ENCODE measurements at regions not wholly inside any gene's neighbourhood (a gene's known extent, or its start where the extent isn't known, plus 50 kb on each side); places are given as distances from the start of the nearest gene placed in this dataset.

GRCh38 chr22:22387386-22387736 is 121.2 kb downstream of the ZNF280B start:
- TF ChIP-seq CTCF (IDR thresholded peaks at IDR 0.05) (no peak), POLR2AphosphoS5 (IDR thresholded peaks at IDR 0.05) (no peak), POLR2A (IDR thresholded peaks at IDR 0.05) (no peak)

Measured in breast epithelium (tissue), 3 donors.